DMS 273 (cell line): ENCODE measurements at regions not wholly inside any gene's neighbourhood (a gene's known extent, or its start where the extent isn't known, plus 50 kb on each side); places are given as distances from the start of the nearest gene placed in this dataset.
A peak's percentile ranks its signal among the peaks of the same experiment; 100 is the strongest.

Experiments used
- DNase-seq: peaks from one replicate; lab custom pipeline; 2025; ENCODE audit not compliant: unreplicated experiment; lab: John Stamatoyannopoulos, UW

- no peak for DNase-seq
Observed at GRCh38 chr12:93200291-93200917, 177.3 kb upstream of the NUDT4 start.

- DNase-seq, result no peak
Observed at GRCh38 chr12:93201990-93202389, 175.7 kb upstream of the NUDT4 start.

DNA sequence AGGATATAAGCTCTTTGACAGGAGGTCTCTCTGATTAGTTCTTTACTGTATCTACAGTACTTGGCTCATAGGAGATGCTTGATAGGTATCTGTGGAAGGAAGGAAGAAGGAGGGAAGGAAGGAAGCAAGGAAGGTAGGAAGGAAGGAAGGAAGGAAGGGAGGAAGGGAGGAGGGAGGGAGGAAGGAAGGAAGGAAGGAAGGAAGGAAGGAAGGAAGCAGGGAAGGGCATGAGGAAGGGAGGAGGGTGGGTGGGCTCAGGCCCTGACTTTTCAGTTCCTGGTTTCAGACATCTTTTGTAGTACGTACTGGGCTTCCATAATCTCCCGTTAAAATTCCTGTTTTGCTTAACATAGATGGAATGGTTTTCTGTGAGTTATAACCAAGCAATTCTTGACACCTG lies 175.0 kb upstream of the NUDT4 start:
- DNase-seq, result no peak

- DNase-seq, result no peak
Observed at GRCh38 chr12:93203361-93203760, 174.4 kb upstream of the NUDT4 start.

DNA sequence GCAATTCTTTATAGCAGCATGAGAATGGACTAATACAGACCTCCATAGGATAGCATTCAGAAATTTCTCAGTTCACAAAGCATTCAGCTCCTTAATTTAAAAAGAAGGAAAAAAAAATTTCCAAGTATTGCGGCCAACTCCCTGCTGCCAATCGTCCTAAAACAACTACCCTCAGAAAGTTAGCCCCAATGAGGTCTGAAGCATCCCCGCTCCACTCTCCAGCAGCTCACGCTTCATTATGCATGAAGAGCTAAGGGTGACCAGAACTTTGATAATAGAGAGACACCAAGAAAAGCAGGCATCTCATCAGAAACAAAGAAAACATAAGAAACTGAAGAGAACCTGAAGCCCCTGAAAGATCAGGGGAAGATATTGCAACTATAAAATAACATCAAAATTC lies 172.8 kb upstream of the NUDT4 start:
- no peak for DNase-seq

DNA sequence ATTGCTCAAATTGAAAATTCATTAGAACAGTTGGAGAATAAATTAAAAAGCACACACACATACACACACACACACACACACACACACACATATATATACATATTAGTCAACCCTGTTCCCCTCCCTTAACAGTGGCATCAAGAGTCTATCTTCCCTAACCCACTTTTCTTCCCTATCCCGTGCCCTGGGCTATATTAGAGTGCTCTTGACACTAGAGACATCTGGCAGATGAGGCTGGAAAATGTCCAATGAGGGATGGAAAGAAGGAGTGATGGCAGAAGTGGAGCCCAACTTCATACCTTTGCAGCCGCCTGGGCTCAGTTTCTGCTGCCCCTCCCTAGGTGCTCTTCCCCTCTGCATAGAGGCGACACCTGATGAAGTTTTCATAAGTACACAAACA lies 172.4 kb upstream of the NUDT4 start:
- DNase-seq, result peak; percentile 5

DNA sequence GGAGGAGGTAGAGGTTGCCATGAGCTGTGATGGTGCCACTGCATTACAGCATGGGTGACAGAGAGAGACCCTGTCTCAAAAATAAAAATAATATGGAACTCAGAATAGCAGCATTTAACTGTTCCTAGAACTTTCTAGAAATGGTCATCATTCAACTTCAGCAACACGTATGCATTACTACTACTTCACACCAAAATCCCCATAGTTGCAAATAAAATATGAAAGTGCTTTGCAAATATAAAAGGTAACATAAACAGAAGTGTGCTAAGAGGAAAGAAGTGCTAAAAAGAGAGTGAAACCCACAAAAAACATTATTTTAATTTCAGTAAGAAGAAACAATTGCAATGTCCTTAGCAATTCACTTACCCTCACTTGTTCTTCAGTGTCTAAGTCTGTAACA lies 169.7 kb upstream of the NUDT4 start:
- no peak for DNase-seq

DNA sequence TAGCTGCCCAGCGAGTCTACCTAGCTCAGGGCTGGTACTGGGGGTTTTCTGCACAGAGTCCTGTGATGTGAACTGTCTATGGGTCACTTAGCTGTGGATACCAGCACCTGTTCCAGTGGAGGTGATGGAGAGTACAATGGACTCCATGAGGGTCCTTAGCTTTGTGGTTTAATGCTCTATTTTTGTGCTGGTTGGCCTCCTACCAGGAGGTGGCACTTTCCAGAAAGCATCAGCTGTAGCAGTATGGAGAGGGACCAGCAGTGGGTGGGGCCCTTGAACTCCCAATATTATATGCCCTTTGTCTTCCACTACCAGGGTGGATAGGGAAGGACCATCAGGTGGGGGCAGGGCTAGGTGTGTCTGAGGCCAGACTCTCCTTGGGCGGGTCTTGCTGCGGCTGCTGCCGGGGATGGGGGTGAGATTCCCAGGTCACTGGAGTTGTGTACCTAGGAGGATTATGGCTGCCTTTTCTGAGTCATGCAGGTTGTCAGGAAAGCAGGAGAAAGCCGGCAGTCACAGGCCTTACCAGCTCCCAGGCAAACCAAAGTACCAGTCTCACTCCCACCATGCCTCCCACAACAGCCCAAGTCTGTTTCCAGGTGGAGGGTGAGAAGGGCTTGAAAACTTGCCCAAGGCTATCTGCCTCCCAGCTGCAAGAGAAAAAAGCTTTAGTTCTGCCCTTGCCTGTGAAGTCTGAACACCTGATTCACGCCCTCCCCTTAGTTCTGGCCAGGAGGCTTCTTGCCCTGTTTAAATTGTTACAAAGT lies 163.0 kb upstream of the NUDT4 start:
- DNase-seq, result no peak

DNA sequence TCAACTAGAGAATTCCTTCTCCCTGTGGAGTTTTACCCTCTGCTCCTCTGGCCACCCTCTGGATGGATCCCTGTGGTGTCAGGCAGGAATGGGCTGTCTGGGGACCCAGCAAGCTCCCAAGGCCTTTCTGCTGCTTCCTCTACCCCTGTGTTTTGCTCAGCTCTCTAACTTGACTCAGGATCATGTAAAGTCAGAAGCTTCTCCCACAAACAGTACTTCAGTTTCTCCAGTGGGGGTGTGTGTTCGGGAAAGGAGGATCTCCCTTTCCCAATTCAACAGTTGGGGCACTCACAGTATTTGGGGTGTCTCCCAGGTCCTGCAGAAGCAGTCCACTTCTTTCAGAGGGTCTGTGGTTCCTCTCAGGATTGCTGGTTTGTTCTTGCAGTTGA lies 162.4 kb upstream of the NUDT4 start:
- no peak for DNase-seq

GRCh38 chr12:93219947-93220346 lies 157.8 kb upstream of the NUDT4 start:
- DNase-seq, result no peak

GRCh38 chr12:93221841-93222240 lies 155.9 kb upstream of the NUDT4 start:
- DNase-seq, result no peak

DNA sequence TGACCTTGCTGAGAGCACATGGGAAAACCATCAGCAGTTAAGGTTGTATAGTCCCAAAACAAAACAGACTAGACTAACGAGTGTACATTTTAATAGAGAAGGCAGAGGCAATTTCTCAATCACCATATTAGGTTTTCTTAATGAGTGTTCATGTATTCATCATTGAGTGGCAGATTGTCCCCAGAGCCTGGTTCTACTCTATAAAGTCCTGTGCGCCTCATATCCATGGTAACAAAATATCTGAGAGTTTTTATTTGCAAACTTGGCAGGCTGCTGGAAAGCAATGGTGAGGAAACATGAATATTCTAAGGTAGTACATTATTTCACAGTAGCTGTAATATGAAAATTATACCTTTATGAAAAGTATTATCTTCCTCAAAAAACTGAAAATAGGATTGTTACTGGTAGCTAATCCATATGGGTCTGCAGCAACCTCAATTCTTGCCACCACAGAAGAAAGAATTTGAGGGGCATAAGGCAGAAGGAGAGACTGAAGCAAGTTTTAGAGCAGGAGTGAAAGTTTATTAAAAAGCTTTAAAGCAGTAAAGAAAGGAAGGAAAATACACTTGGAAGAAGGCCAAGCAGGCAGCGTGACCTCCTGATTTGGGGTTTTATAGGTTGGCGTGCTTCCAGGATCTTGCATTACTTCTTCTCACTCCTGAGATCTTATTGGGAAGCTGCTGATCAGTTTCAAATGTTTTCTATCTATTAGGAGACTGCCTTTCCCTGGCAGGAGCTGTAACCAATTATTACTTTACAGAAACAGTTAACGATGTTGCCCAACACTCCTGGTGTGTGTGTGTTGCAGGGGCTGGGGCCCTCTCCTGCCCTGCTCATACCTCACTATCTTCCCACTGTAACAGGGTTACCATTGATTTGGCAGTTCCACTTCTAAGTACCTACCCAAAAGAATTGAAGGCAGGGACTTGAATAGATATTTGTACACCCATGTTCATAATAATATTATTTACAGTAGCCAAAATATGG lies 154.0 kb upstream of the NUDT4 start:
- DNase-seq, result peak; percentile 68

GRCh38 chr12:93225094-93225493 lies 152.6 kb upstream of the NUDT4 start:
- no peak for DNase-seq

GRCh38 chr12:93226361-93226760 lies 151.4 kb upstream of the NUDT4 start:
- DNase-seq, result no peak

DNA sequence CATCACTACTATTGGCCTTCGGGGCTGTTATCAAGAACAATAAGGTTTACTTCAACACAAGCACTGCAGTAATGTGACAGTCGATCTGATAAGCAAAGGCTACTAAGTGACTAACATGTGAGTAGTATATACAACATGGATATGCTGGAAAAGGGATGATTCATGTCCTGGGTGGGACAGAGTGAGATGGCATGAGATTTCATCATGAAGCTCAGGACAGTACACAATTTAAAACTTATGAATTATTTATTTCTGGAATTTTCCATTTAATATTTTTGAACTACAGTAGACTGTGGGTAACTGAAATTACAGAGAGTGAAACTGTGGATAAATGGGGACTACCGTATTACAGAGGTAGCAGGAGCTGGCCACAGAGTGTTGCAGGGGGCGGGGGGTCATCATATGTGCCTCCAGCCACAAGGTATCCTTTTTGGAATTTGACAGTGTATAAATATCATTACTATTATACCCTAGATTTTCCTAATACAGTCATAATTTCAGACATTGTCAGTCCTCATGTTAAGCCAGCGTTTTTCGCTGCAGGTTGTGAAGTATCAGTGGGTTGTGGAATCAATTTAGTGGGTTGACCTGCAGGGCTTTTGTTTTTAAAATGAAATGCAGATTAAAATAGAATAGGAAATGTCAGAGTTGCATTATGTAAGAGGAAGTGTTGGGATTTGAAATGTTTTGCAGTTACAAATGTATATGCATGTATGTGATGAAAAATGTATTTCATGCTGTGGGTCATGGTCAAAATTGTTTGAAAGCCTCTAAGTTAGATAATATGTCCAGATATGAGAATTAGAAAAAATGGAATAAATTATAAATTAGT lies 148.0 kb upstream of the NUDT4 start:
- no peak for DNase-seq

GRCh38 chr12:93230326-93230720 lies 147.4 kb upstream of the NUDT4 start:
- no peak for DNase-seq

- no peak for DNase-seq
Observed at GRCh38 chr12:93231938-93232337, 145.8 kb upstream of the NUDT4 start.

DNA sequence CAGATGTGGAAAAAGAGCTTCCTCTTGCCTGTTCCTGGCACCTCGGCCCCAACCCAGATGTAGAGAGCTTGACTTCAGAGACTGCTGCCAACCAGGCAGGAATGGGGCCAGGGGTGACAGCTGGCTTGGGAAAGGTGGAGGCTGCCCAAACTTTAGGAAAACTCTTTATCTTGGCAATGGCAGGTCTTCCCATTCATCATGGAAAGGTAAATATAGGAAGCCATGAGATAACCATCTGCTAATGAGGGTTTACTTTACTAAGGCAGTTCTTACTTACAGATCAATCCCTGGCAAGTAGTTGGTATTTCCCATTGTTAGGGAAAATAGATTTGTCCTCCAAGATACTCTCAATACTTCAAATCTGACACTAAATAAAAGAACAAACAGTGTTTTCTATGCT lies 143.1 kb upstream of the NUDT4 start:
- DNase-seq, result peak; percentile 87

DNA sequence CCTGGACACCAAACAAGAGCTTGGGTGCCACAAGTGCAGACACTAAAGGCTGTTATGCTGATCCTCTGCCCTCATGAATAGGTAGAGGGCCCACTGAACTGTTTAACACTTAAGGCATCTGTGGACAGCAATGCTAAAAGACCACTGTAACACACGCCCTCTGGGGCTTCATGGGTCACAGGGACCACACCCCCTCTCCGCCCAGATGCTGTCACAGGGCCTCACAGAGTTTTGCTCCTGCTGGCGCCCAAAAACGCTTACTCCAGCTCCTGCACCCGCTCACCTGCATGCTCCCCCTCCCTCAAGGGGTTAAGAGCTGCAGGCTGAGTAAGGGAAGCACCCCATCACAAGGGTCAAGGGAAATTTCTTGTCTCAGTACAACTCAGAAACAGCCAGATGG lies 141.8 kb upstream of the NUDT4 start:
- DNase-seq, result no peak

DNA sequence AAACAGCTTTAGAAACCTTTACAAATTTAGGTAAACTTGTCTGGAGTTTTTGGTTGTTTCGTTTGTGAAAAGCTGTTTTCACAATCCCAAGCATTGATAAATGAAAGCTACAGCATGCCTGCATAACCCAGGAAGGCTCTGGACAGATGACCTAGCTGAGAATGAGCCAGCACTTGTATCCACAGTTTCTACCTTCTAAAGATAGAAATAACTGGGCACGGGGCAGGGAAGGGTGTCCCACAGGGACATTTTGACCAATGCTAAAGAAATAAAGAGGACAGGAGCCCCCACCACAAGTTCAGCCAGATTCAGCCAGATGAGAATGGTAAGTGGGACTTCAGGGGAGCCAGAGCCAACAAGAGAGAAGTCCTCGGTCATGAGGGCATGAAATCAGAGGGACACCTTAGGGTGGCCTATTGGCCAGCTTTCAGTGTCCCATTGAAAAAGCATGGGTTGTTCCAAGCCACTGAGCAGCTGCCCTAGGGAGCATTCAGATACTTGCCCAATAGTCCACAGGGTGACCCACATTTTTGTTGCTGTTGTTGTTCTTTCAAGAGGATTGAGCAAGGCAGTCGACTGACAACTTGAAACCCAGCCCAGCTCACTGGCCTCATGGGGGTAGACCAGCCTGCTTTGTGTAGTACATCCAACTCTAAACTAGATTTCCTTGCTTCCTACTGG lies 140.3 kb upstream of the NUDT4 start:
- DNase-seq, result no peak
